ENCODE measurements at regions not wholly inside any gene's neighbourhood (a gene's known extent, or its start where the extent isn't known, plus 50 kb on each side); places are given as distances from the start of the nearest gene placed in this dataset.

DNA sequence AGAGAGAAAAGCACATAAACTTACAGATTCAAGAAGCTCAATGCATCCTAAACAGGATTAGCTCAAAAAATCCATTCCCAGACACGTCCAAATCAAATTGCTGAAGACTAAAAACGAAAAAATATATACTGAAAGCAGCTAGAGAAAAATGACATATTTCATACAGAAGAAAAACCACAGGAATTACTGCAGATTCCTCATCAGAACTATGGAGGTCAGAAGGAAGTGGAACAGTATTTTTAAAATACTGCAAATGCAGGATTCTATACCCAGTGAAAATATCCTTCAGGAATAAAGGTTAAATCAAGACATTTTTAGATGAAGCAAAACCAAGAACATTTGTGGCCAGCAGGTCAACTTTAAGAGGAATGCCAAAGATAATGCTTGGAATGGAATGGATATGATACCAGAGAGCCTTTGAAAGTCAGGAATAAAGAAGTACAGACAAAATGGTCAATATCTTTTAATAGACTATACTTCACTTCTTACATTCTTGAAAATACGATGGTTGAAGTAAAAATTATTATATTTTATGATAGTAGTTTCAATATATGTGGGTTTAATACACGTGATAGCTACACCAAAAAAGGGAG is 352.9 kb downstream of the CTTN start:
- H3K4me2 ChIP-seq (ENCODE audit: insufficient read depth, insufficient read length, low read length) = no peak overlapping the region
- H3K4ac ChIP-seq (ENCODE audit: low read depth, low read length) = no peak overlapping the region
- H2BK120ac ChIP-seq (ENCODE audit: low read depth, low read length, poor library complexity, severe bottlenecking) = no peak overlapping the region
- no peak overlapping the region for H3K18ac ChIP-seq (ENCODE audit: insufficient read length, low read depth, low read length)
- Mint-ChIP-seq H3K9me3 (peaks cover 35 to 39% of the 10 kb centered on the region in 2 experiments), H3K27me3 (ENCODE audit: low read depth) (peaks cover 14% of the 10 kb centered on the region), H3K27ac (no peak overlapping the region), H3K4me1 (peaks cover 3 to 18% of the 10 kb centered on the region in 2 experiments; a peak in 3 of 4 replicates), H3K4me3 (no peak overlapping the region), H3K36me3 (ENCODE audit: insufficient read depth in 1 of 3, low read depth in 3 of 3) (peaks cover 20 to 38% (median 23%) of the 10 kb centered on the region in 3 experiments)
- H3K27me3 ChIP-seq (ENCODE audit: insufficient read depth, low read length) = no peaks in the 10 kb centered on the region
- no peak overlapping the region for H3K23ac ChIP-seq (ENCODE audit: insufficient read length, low read depth, low read length)
- TF ChIP-seq, protein P1, sequence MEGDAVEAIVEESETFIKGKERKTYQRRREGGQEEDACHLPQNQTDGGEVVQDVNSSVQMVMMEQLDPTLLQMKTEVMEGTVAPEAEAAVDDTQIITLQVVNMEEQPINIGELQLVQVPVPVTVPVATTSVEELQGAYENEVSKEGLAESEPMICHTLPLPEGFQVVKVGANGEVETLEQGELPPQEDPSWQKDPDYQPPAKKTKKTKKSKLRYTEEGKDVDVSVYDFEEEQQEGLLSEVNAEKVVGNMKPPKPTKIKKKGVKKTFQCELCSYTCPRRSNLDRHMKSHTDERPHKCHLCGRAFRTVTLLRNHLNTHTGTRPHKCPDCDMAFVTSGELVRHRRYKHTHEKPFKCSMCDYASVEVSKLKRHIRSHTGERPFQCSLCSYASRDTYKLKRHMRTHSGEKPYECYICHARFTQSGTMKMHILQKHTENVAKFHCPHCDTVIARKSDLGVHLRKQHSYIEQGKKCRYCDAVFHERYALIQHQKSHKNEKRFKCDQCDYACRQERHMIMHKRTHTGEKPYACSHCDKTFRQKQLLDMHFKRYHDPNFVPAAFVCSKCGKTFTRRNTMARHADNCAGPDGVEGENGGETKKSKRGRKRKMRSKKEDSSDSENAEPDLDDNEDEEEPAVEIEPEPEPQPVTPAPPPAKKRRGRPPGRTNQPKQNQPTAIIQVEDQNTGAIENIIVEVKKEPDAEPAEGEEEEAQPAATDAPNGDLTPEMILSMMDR (conservative IDR thresholded peaks at IDR 0.05) = no peak
- H3K79me1 ChIP-seq (ENCODE audit: insufficient read depth, low read depth, low read length, poor library complexity, severe bottlenecking) = no peaks in the 10 kb centered on the region
- H4K5ac ChIP-seq (ENCODE audit: insufficient read length, low read depth, low read length) = no peak overlapping the region
- no peak for DNase-seq
- H2BK20ac ChIP-seq (ENCODE audit: low read depth, low read length, poor library complexity, severe bottlenecking) = no peak overlapping the region
- no peak overlapping the region for H2BK12ac ChIP-seq (ENCODE audit: insufficient read length, low read depth, low read length)
- H3K9ac ChIP-seq (ENCODE audit: extremely low read depth, insufficient read length, low read length) = no peak overlapping the region
- no peak overlapping the region for H2AK5ac ChIP-seq (ENCODE audit: insufficient read length, low read length)
- WGBS (ENCODE audit: extremely low coverage, insufficient read length, low lambda C conversion rate) = no CpG with 5 or more reads among the region's 4 CpGs
- no peaks in the 10 kb centered on the region for H3K79me2 ChIP-seq (ENCODE audit: insufficient read depth, low read length)
- no peak overlapping the region for H3K14ac ChIP-seq (ENCODE audit: insufficient read depth, low read length)
- no peak overlapping the region for H2BK5ac ChIP-seq (ENCODE audit: insufficient read length, low read length)
- H3T11ph ChIP-seq (ENCODE audit: low read length) = no peak overlapping the region
- no peak overlapping the region for H4K91ac ChIP-seq (ENCODE audit: insufficient read length, low read depth, low read length)
- H3K27ac ChIP-seq (ENCODE audit: insufficient read length, low read depth, low read length) = no peak overlapping the region
- H2AFZ ChIP-seq (ENCODE audit: low read length) = no peak overlapping the region
- H3K23me2 ChIP-seq (ENCODE audit: insufficient read length, low read depth, low read length, poor library complexity, severe bottlenecking) = no peaks in the 10 kb centered on the region
- H3K56ac ChIP-seq (ENCODE audit: insufficient read length, low read depth, low read length) = no peak overlapping the region
- H3K9me3 ChIP-seq (ENCODE audit: control insufficient read depth, low read depth, low read length) = peaks cover 15% of the 10 kb centered on the region
- H3K4me1 ChIP-seq (ENCODE audit: insufficient read depth, low read length) = no peaks in the 10 kb centered on the region; the same call in 1 of the 2 replicates
- no peak overlapping the region for H2BK15ac ChIP-seq (ENCODE audit: low read depth, low read length)
- no peak overlapping the region for H4K8ac ChIP-seq (replicated peaks; ENCODE audit: insufficient read length, low read depth, low read length)
- no peaks in the 10 kb centered on the region for H4K20me1 ChIP-seq (ENCODE audit: control insufficient read depth, insufficient read depth, insufficient read length)
